HEK293 (cell line): ENCODE measurements at regions not wholly inside any gene's neighbourhood (a gene's known extent, or its start where the extent isn't known, plus 50 kb on each side); places are given as distances from the start of the nearest gene placed in this dataset.

Source experiments
- CTCF ChIA-PET: fragments of 350-600 bp; formaldehyde crosslinking; extraction: SDS; loops from one replicate; lab custom pipeline; 2021; ENCODE audit warnings: antibody characterized with exemption; lab: Yijun Ruan, JAX
- POLR2A ChIA-PET: fragments of 300-600 bp; formaldehyde crosslinking; extraction: SDS; loops from one replicate; lab custom pipeline; 2020; ENCODE audit warnings: antibody characterized with exemption, inconsistent platforms; lab: Yijun Ruan, JAX
- H3K27ac ChIP-seq: fragments of 200-500 bp; sonication (Bioruptor generic); 2 replicates; pipeline ENCODE4 v1.5.1; 2014; ENCODE audit warnings: low read depth, low read length, control low read depth, inconsistent platforms; ENCODE audit errors: extremely low read depth
- H3K36me3 ChIP-seq, 2 experiments: fragments of 200-500 bp in 1 of 2; sonication (Bioruptor generic) in 1 of 2; 1 replicate in 1 of 2; 2 replicates in 1 of 2; pipeline ENCODE4 v1.5.1; 2014 to 2017; ENCODE audit warnings: inconsistent platforms in 2 of 2, low read length in 2 of 2; ENCODE audit not compliant: control insufficient read depth in 2 of 2, insufficient read depth in 1 of 2
- H3K4me1 ChIP-seq: fragments of 200-500 bp; sonication (Bioruptor generic); 2 replicates; pipeline ENCODE4 v1.5.1; 2014; ENCODE audit warnings: mild to moderate bottlenecking, low read length, inconsistent platforms; ENCODE audit not compliant: control insufficient read depth, insufficient read depth
- H3K4me3 ChIP-seq: 2 replicates; pipeline ENCODE4 v1.5.1; 2011; ENCODE audit warnings: low read depth, mild to moderate bottlenecking, control low read depth, low read length, moderate library complexity
- H3K9me3 ChIP-seq: fragments of 200-500 bp; sonication (Bioruptor generic); 2 replicates; pipeline ENCODE4 v1.5.1; 2014; ENCODE audit warnings: low read depth, low read length, inconsistent platforms; ENCODE audit not compliant: control insufficient read depth, insufficient read depth
- AEBP2 ChIP-seq: fragments of 450-650 bp; formaldehyde crosslinking; IDR thresholded peaks from 2 replicates; pipeline ENCODE4 v1.5.1; 2016; ENCODE audit warnings: missing biosample characterization, missing genetic modification characterization, borderline replicate concordance
- GFI1B ChIP-seq: fragments of 450-650 bp; formaldehyde crosslinking; IDR thresholded peaks from 2 replicates; pipeline ENCODE4 v1.5.1; 2016; ENCODE audit warnings: missing biosample characterization, missing genetic modification characterization
- INSM2 ChIP-seq: fragments of 450-650 bp; formaldehyde crosslinking; IDR thresholded peaks from 2 replicates; pipeline ENCODE4 v1.5.1; 2016; ENCODE audit warnings: missing biosample characterization, missing genetic modification characterization
- TSHZ1 ChIP-seq: fragments of 450-650 bp; formaldehyde crosslinking; IDR thresholded peaks from 2 replicates; pipeline ENCODE4 v1.5.1; 2016; ENCODE audit warnings: missing biosample characterization, missing genetic modification characterization, borderline replicate concordance
- ZBTB1 ChIP-seq: fragments of 450-650 bp; formaldehyde crosslinking; IDR thresholded peaks from 2 replicates; pipeline ENCODE4 v1.5.1; 2016; ENCODE audit warnings: missing biosample characterization, missing genetic modification characterization
- ZBTB11 ChIP-seq: fragments of 450-650 bp; formaldehyde crosslinking; conservative IDR thresholded peaks from 2 replicates; pipeline ENCODE4 v1.5.1; 2016; ENCODE audit warnings: low read depth, missing biosample characterization, missing genetic modification characterization
- ZBTB8A ChIP-seq: fragments of 450-650 bp; formaldehyde crosslinking; IDR thresholded peaks from 2 replicates; pipeline ENCODE4 v1.5.1; 2016; ENCODE audit warnings: missing biosample characterization, missing genetic modification characterization
- ZFP41 ChIP-seq: fragments of 450-650 bp; formaldehyde crosslinking; IDR thresholded peaks from 2 replicates; pipeline ENCODE4 v1.5.1; 2016; ENCODE audit warnings: missing biosample characterization, missing genetic modification characterization, borderline replicate concordance
- ZNF266 ChIP-seq: fragments of 450-650 bp; formaldehyde crosslinking; IDR thresholded peaks from 2 replicates; pipeline ENCODE4 v1.5.1; 2016; ENCODE audit warnings: missing biosample characterization, missing genetic modification characterization, low read depth
- ZNF311 ChIP-seq: fragments of 450-650 bp; formaldehyde crosslinking; IDR thresholded peaks from 2 replicates; pipeline ENCODE4 v1.5.1; 2017; ENCODE audit warnings: missing biosample characterization, missing genetic modification characterization, borderline replicate concordance
- ZNF335 ChIP-seq: fragments of 450-650 bp; formaldehyde crosslinking; conservative IDR thresholded peaks from 2 replicates; pipeline ENCODE4 v1.5.1; 2016; ENCODE audit warnings: missing biosample characterization, missing genetic modification characterization
- ZNF530 ChIP-seq: fragments of 450-650 bp; formaldehyde crosslinking; IDR thresholded peaks from 2 replicates; pipeline ENCODE4 v1.5.1; 2016; ENCODE audit warnings: low read depth, missing biosample characterization, missing genetic modification characterization
- ZNF76 ChIP-seq: fragments of 450-650 bp; formaldehyde crosslinking; IDR thresholded peaks from 2 replicates; pipeline ENCODE4; 2016; ENCODE audit warnings: low read depth, missing biosample characterization, missing genetic modification characterization, borderline replicate concordance

- ChIA-PET POLR2A (no interaction called here), CTCF (no interaction called here)
- no peak overlapping the region for H3K27ac ChIP-seq
Observed at GRCh38 chr7:86995052-86995725, 64.3 kb downstream of the ELAPOR2 start.

GRCh38 chr7:86991771-86992191 is 67.7 kb downstream of the ELAPOR2 start:
- no peaks in the 10 kb centered on the region for H3K4me1 ChIP-seq
- H3K4me3 ChIP-seq: no peak overlapping the region
- no peaks in the 10 kb centered on the region for H3K36me3 ChIP-seq
- no peaks in the 10 kb centered on the region for H3K9me3 ChIP-seq
- CTCF ChIA-PET: interaction anchor here (0.5 to 0.6 kb wide), 2 partner anchors 34 to 35 kb away, joined by 3 to 4 read pairs; no protein-coding TSS in a partner anchor
- POLR2A ChIA-PET: no interaction called here
- no peak for TF ChIP-seq ZNF311 (tag by site-specific recombination)
- TF ChIP-seq GFI1B (tag by site-specific recombination): no peak
- no peak for TF ChIP-seq ZNF335
- TF ChIP-seq INSM2: no peak
- TF ChIP-seq ZNF76: no peak
- TF ChIP-seq ZBTB1: no peak
- TF ChIP-seq ZFP41 (tag by site-specific recombination): no peak
- no peak for TF ChIP-seq ZNF266 (tag by site-specific recombination)
- TF ChIP-seq TSHZ1 (tag by site-specific recombination): no peak
- no peak for TF ChIP-seq AEBP2 (tag by site-specific recombination)
- TF ChIP-seq ZBTB11: no peak
- no peak for TF ChIP-seq ZBTB8A (tag by site-specific recombination)
- TF ChIP-seq, all 188 proteins: peak for 0
- no peak overlapping the region for H3K27ac ChIP-seq

More at GRCh38 chr7:86995052-86995725, 64.3 kb downstream of the ELAPOR2 start:
- Histone ChIP-seq H3K4me1 (no peaks in the 10 kb centered on the region), H3K9me3 (no peaks in the 10 kb centered on the region), H3K4me3 (no peak overlapping the region), H3K36me3 (no peaks in the 10 kb centered on the region)
- TF ChIP-seq ZNF530 (tag by site-specific recombination): no peak
